ENCODE measurements at regions not wholly inside any gene's neighbourhood (a gene's known extent, or its start where the extent isn't known, plus 50 kb on each side); places are given as distances from the start of the nearest gene placed in this dataset.
"Not testable (repeated sequence)": the region's sequence is repeated elsewhere in the genome, so short reads cannot be mapped to it uniquely, and the experiment has no call there.

DNA sequence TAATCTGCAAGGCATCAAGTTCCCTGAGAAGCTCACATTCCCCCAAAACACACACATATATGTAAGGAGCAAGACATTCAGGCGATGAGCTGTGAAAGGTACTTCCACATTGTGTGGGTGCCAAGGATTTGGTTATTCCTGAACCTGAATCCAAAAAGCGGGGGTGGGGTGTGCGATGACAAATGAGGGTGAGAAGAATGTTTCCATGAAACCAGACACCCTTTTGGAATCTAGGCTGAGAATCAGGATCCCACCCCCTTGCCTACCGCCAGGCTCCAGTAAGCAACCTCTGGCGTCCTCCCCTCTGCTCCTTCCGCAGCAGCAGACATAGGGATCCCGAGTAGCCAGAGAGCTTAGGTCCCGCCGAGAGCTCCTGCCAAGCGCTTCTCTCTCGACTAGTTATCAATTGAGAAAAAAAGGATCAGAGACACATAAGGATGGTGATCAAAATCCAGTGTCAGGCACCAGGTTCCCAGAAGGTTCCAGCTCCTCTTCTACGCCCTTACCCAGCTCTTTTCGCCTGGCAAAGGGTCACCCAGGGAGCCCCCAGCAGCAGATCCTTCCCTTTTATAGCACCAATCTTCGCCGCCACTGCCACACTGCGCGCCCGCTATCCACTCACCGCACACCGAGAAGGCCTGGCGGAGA, 191.1 kb downstream of the USP22 start:
- TF ChIP-seq, protein P1, sequence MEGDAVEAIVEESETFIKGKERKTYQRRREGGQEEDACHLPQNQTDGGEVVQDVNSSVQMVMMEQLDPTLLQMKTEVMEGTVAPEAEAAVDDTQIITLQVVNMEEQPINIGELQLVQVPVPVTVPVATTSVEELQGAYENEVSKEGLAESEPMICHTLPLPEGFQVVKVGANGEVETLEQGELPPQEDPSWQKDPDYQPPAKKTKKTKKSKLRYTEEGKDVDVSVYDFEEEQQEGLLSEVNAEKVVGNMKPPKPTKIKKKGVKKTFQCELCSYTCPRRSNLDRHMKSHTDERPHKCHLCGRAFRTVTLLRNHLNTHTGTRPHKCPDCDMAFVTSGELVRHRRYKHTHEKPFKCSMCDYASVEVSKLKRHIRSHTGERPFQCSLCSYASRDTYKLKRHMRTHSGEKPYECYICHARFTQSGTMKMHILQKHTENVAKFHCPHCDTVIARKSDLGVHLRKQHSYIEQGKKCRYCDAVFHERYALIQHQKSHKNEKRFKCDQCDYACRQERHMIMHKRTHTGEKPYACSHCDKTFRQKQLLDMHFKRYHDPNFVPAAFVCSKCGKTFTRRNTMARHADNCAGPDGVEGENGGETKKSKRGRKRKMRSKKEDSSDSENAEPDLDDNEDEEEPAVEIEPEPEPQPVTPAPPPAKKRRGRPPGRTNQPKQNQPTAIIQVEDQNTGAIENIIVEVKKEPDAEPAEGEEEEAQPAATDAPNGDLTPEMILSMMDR (IDR thresholded peaks at IDR 0.05), result not testable (repeated sequence)
- not testable (repeated sequence) for TF ChIP-seq TP53 (CRISPR knock-in tag; IDR thresholded peaks at IDR 0.05); CBFB (CRISPR knock-in tag; IDR thresholded peaks at IDR 0.05; ENCODE audit: low read depth); ATF3 (CRISPR knock-in tag; conservative IDR thresholded peaks at IDR 0.05); IRF2 (CRISPR knock-in tag; IDR thresholded peaks at IDR 0.05; ENCODE audit: borderline replicate concordance, low read depth); ATF2 (CRISPR knock-in tag; IDR thresholded peaks at IDR 0.05; ENCODE audit: borderline replicate concordance, low read depth)
- TF ChIP-seq, protein P2, sequence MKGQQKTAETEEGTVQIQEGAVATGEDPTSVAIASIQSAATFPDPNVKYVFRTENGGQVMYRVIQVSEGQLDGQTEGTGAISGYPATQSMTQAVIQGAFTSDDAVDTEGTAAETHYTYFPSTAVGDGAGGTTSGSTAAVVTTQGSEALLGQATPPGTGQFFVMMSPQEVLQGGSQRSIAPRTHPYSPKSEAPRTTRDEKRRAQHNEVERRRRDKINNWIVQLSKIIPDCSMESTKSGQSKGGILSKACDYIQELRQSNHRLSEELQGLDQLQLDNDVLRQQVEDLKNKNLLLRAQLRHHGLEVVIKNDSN (CRISPR knock-in tag; IDR thresholded peaks at IDR 0.05), result not testable (repeated sequence)
